ENCODE measurements at regions not wholly inside any gene's neighbourhood (a gene's known extent, or its start where the extent isn't known, plus 50 kb on each side); places are given as distances from the start of the nearest gene placed in this dataset.

GRCh38 chr16:87248714-87249113 is 68.5 kb downstream of the C16orf95 start:
- DNase-seq (ENCODE audit: low read depth in 2 of 2), result no peak

GRCh38 chr16:87249425-87249824 is 67.8 kb downstream of the C16orf95 start:
- DNase-seq (ENCODE audit: low read depth in 2 of 2), result no peak

- no peak for DNase-seq (ENCODE audit: low read depth in 2 of 2)
These were observed 66.7 kb downstream of the C16orf95 start for GRCh38 chr16:87250431-87250960.

- DNase-seq (ENCODE audit: low read depth in 2 of 2), result no peak
These were observed 64.8 kb downstream of the C16orf95 start for GRCh38 chr16:87252269-87252970.
